GM10266 (cell line): ENCODE measurements at regions not wholly inside any gene's neighbourhood (a gene's known extent, or its start where the extent isn't known, plus 50 kb on each side); places are given as distances from the start of the nearest gene placed in this dataset.

Experiments used
- DNase-seq: peaks from one replicate; pipeline ENCODE4 v3.0.0; 2012; ENCODE audit errors: extremely low spot score
- CTCF ChIP-seq: IDR thresholded peaks from 2 replicates; pipeline ENCODE4 v1.5.1; 2012; ENCODE audit warnings: mild to moderate bottlenecking, low read depth; ENCODE audit not compliant: control insufficient read depth, insufficient read depth; ENCODE audit errors: missing control alignments

GRCh38 chr2:236872015-236872414, 213.7 kb upstream of the COPS8 start:
- DNase-seq, result no peak

GRCh38 chr2:236872981-236873380, 212.7 kb upstream of the COPS8 start:
- no peak for DNase-seq
- TF ChIP-seq CTCF, result no peak

More at GRCh38 chr2:236872015-236872414, 213.7 kb upstream of the COPS8 start:
- TF ChIP-seq CTCF, result no peak

- TF ChIP-seq CTCF, result no peak
- no peak for DNase-seq
Observed at GRCh38 chr2:236873636-236874035, 212.1 kb upstream of the COPS8 start.

- no peak for DNase-seq
- TF ChIP-seq CTCF, result no peak
Observed at GRCh38 chr2:236874866-236875481, 210.7 kb upstream of the COPS8 start.

- DNase-seq, result no peak
- TF ChIP-seq CTCF, result no peak
Observed at GRCh38 chr2:236875906-236876505, 209.7 kb upstream of the COPS8 start.

GRCh38 chr2:236876642-236877041, 209.0 kb upstream of the COPS8 start:
- no peak for DNase-seq
- no peak for TF ChIP-seq CTCF

- no peak for TF ChIP-seq CTCF
- DNase-seq, result no peak
Observed at GRCh38 chr2:236877972-236878371, 207.7 kb upstream of the COPS8 start.
